ENCODE measurements at regions not wholly inside any gene's neighbourhood (a gene's known extent, or its start where the extent isn't known, plus 50 kb on each side); places are given as distances from the start of the nearest gene placed in this dataset.

DNA sequence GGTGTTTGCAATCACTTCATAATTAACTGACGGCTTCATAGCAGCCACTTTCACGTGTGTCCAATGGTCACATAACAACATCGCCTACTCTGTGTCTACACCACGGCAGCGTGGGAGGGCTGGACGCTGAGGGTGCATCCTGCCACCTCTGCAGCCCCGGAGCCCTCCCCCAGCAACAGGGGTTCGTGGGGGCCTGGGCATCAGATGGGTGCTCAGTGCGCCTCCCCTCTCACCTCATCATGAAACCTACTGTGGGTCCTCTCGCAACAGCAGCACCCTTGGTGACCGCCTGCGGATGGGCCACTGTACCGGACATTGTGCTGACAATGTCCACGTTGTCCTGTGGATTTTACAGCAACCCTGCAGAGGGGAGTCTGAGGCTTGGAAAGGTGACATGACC lies 193.5 kb downstream of the UQCRFS1 start:
- H3K27me3 ChIP-seq (ENCODE audit: control insufficient read depth, insufficient read depth, low read length) = no peaks in the 10 kb centered on the region
- peak; percentile 36 for FAIRE-seq
- TF ChIP-seq, protein P1, sequence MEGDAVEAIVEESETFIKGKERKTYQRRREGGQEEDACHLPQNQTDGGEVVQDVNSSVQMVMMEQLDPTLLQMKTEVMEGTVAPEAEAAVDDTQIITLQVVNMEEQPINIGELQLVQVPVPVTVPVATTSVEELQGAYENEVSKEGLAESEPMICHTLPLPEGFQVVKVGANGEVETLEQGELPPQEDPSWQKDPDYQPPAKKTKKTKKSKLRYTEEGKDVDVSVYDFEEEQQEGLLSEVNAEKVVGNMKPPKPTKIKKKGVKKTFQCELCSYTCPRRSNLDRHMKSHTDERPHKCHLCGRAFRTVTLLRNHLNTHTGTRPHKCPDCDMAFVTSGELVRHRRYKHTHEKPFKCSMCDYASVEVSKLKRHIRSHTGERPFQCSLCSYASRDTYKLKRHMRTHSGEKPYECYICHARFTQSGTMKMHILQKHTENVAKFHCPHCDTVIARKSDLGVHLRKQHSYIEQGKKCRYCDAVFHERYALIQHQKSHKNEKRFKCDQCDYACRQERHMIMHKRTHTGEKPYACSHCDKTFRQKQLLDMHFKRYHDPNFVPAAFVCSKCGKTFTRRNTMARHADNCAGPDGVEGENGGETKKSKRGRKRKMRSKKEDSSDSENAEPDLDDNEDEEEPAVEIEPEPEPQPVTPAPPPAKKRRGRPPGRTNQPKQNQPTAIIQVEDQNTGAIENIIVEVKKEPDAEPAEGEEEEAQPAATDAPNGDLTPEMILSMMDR (IDR thresholded peaks at IDR 0.05; ENCODE audit: insufficient read depth, low read length, severe bottlenecking) = no peak
- no peak for DNase-seq (ENCODE audit: low read depth)
- no peaks in the 10 kb centered on the region for H3K36me3 ChIP-seq (ENCODE audit: control insufficient read depth, insufficient read depth, low read length)
- no peak overlapping the region for H3K4me3 ChIP-seq (ENCODE audit: low read depth, low read length)

DNA sequence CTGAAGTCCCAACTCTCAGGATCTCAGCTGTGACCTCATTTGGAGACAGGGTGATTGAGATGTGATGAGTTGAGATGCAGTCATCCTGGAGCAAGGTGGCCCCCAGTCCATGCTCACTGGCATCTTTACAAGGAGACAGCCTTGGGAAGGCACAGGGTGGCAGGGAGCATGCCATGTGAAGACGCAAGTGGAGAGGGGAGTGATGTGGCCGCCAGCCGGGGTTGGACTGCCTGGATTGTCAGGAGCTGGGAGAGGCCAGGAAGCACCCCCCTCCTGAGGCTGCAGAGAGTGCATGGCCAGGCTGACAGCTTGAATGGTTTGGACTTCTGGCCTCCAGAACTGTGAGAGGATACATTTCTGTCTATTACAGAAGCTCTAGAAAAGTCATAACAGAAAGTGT lies 194.4 kb downstream of the UQCRFS1 start:
- TF ChIP-seq, protein P1 (IDR thresholded peaks at IDR 0.05; ENCODE audit: insufficient read depth, low read length, severe bottlenecking) = no peak
- Histone ChIP-seq H3K36me3 (ENCODE audit: control insufficient read depth, insufficient read depth, low read length) (no peaks in the 10 kb centered on the region), H3K27me3 (ENCODE audit: control insufficient read depth, insufficient read depth, low read length) (no peaks in the 10 kb centered on the region), H3K4me3 (ENCODE audit: low read depth, low read length) (no peak overlapping the region)
- no peak for FAIRE-seq
- no peak for DNase-seq (ENCODE audit: low read depth)

DNA sequence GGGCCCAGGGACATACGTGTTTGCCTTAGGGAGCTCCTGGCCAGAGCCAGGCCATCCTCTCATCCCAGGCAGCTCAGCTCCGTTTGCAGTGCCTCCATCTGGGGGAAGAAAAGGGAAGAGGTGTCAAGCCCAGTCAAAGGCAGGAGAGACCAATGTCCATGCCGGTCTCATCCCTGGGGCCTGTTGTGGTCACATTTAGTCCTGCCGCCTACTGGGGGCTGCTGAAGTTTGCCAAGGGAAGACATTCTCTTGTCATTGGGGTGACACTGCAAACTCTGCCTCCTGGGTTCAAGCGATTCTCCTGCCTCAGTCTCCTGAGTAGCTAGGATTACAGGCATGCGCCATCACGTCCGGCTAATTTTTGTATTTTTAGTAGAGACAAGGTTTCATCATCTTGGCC lies 195.2 kb downstream of the UQCRFS1 start:
- Histone ChIP-seq H3K36me3 (ENCODE audit: control insufficient read depth, insufficient read depth, low read length) (no peaks in the 10 kb centered on the region), H3K27me3 (ENCODE audit: control insufficient read depth, insufficient read depth, low read length) (no peaks in the 10 kb centered on the region), H3K4me3 (ENCODE audit: low read depth, low read length) (no peak overlapping the region)
- no peak for FAIRE-seq
- DNase-seq (ENCODE audit: low read depth) = no peak
- TF ChIP-seq, protein P1 (IDR thresholded peaks at IDR 0.05; ENCODE audit: insufficient read depth, low read length, severe bottlenecking) = no peak

DNA sequence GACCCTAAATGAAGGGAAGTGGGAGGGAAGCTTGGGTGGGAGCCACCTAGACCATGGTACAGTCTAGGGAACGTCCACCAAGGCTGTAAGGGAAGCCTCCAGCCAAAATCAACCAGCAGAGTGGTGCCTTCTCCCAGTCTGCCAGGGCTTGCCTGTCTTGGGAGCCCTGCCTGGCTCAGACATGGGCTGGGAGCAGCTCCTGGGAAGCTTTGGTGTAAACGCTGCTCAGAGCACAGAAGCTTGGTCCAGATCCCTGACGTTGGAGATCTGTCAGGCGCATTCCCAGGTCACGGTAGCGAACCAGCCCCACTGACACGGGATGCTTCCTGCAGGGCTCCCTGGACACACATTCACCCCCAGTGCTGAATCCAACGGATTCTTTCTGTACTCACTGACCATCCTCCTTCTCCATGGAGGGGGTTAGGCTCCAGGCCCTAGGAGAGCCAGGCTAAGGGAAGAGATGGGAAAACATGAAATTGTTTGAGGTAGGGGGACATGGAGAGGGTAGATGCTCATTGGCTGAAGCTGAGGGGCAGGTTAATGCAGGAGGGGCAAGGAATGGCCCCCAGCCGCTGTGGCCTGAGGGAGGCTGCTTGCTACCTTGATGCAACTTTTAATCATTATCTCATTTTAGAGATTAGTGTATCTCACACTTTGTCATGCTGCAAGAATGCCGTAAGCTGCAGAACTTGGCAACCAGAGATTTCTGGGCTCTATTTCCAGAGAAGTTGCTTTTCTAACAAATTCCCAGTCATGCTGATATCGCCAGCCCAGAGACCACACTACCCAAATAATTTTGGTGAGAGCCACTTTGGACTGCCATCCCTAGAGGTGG lies 195.8 kb downstream of the UQCRFS1 start:
- TF ChIP-seq, protein P1 (IDR thresholded peaks at IDR 0.05; ENCODE audit: insufficient read depth, low read length, severe bottlenecking) = no peak
- Histone ChIP-seq H3K36me3 (ENCODE audit: control insufficient read depth, insufficient read depth, low read length) (no peaks in the 10 kb centered on the region), H3K27me3 (ENCODE audit: control insufficient read depth, insufficient read depth, low read length) (no peaks in the 10 kb centered on the region), H3K4me3 (ENCODE audit: low read depth, low read length) (no peak overlapping the region)
- DNase-seq (ENCODE audit: low read depth) (no peak), FAIRE-seq (peak; percentile 36)

DNA sequence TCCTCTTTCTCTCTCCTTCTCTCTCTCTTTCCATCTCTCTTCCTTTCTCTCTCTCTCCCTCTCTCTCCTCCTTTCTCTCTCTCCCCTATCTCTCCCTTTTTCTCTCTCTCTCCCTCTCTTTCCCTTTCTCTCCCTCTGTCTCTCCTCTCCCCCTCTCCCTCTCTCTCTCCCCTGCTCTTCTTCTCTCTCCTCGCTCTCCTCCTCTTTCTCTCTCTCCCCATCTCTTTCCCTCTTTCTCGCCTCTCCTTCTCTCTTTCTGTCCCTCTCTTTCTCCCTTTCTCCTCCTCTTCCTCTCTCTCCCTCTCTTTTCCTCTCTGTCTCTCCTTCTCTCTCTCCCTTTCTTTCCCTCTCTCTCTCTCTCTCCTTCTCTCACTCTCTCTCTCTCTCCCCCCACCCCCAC lies 196.6 kb downstream of the UQCRFS1 start:
- Histone ChIP-seq H3K36me3 (ENCODE audit: control insufficient read depth, insufficient read depth, low read length) (no peaks in the 10 kb centered on the region), H3K4me3 (ENCODE audit: low read depth, low read length) (no peak overlapping the region), H3K27me3 (ENCODE audit: control insufficient read depth, insufficient read depth, low read length) (no peaks in the 10 kb centered on the region)
- TF ChIP-seq, protein P1 (IDR thresholded peaks at IDR 0.05; ENCODE audit: insufficient read depth, low read length, severe bottlenecking) = no peak
- no peak for DNase-seq (ENCODE audit: low read depth)
- no peak for FAIRE-seq

DNA sequence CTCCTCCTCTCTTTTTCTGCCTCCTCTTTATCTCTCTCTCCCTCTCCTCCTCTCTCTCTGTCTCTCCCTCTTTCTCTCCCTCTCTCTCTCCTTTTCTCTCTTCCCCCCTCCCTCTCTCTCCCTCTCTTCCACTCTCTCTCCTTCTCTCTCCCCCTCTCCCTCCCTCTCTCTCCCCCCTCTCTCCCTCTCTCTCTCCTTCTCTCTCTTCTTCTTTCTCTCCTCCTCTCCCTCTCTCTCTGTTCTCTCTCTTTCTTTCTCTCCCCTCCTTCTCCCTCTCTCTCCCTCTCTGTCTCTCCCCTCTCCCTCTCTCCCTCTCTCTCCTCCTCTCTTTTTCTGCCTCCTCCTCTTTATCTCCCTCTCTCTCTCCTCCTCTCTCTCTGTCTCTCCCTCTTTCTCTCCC lies 197.4 kb downstream of the UQCRFS1 start:
- Histone ChIP-seq H3K4me3 (ENCODE audit: low read depth, low read length) (no peak overlapping the region), H3K36me3 (ENCODE audit: control insufficient read depth, insufficient read depth, low read length) (no peaks in the 10 kb centered on the region), H3K27me3 (ENCODE audit: control insufficient read depth, insufficient read depth, low read length) (no peaks in the 10 kb centered on the region)
- no peak for DNase-seq (ENCODE audit: low read depth)
- no peak for FAIRE-seq
- TF ChIP-seq, protein P1 (IDR thresholded peaks at IDR 0.05; ENCODE audit: insufficient read depth, low read length, severe bottlenecking) = no peak

Data from bronchial epithelial cell (primary cell).